HG02943 (cell line): ENCODE measurements at regions not wholly inside any gene's neighbourhood (a gene's known extent, or its start where the extent isn't known, plus 50 kb on each side); places are given as distances from the start of the nearest gene placed in this dataset.
"Not testable (repeated sequence)": the region's sequence is repeated elsewhere in the genome, so short reads cannot be mapped to it uniquely, and the experiment has no call there.

Experiments
- ATAC-seq: cut with Tn5 transposase; IDR thresholded peaks from one replicate; pipeline ENCODE4 v1.9.1; 2021; ENCODE audit warnings: mild to moderate bottlenecking, low read depth, moderate library complexity; ENCODE audit not compliant: unreplicated experiment

DNA sequence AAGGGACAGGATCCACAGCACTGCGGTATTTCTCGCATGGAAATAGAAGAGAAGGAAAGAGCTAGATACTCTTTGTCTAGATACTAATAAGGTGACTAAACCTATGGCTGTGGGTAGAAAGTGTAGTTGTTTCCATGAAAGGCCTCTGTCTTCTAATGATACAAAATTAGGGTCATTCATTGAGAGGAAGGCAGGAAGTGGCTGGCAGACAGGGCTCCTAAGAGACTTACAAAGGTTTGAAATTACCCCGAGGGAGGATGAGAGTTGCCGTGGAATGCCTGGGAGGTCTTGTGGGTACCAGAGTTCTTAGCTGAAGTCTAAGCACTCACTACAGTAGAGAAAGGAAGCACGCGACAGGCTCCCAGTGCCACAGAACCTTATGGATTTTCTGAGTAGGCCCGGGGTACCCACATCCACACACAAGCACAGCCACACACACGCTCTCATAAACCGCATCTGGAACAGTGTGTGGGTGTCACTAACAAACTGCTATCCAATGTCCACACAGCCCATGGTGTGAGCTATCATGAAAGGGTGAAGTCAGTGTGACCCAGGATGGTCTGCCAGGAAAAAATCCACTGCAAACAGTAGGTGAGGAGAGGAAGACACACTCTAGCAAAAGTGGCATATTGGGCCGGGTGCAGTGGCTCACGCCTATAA, 221.4 kb downstream of the FAM43A start:
- ATAC-seq, result no peak

DNA sequence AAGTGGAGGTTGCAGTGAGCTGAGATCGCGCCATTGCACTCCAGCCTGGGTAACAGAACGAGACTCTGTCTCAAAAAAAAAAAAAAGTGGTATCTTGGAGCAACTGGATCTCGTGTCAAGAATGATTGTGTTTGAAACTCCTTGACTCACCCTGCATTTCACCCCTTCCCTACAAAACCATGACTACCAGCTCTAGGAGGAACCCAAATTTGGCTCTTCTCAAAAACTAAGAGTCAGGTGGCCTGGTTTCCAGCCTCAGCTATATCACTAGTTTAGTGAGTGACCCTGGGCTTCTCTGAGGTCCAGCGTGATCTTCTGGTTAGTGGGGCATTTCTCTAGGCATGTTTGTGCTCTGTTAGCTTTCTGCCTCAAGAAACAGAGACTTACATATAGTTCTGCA, 222.1 kb downstream of the FAM43A start:
- no peak for ATAC-seq

DNA sequence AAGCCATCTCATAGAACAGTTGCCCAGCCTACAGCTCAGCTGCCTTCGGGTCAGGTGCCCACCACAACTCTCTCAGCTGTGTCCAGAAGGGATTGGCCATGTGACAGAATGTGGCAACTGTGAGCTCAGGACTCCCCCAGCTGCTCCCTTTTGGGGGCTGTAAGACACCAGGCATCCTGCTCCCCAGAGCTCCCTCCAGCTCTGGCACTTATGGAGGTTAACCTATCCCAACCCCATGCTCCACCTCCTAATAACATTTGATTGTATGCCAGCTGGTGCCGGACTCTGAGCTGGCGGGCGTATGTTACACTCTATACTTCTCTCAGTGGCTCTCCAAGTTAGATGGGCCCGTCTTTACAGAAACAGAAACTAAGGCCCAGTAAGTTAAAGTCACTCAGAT, 222.8 kb downstream of the FAM43A start:
- ATAC-seq, result no peak

DNA sequence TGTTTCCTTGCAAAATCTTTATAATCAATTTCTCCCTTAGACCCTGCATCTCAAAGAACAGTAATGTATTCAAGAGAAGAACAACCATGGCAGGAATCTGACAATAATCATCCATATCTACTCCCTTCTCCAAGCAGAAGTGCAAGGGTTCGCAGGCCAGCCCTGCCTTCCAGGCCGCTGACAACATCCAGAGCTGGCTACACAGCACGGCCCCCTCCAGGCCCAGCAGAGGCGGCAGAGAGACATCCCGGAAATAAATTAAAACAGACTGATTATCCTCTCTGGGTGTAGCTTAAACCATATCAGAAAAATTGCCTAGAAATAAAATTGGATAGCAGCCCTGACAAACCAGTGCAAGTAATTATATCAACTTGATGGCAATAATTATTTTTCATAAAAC, 223.3 kb downstream of the FAM43A start:
- no peak for ATAC-seq

DNA sequence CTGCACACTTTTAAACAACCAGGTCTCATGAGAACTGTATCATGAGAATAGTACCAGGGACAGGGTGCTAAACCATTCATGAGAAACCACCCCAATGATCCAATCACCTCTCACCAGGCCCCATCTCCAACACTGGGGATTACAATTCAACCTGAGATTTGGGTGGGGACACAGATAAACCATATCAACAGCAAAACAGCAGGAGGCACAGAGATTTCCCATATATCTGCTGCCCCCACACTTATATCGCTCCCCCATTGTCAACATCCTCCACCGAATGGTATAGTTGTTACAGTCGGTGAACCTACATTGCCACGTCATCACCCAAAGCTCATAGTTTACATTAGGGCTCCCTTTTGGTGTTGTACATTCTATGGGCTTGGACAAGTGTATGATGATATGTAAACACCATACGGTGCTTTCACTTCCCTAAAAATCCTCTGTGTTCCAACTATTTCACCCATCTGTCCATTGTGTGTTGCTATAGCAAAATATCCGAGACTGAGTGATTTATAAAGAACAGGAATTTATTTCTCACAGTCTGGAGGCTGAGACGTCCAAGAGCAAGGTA, 224.8 kb downstream of the FAM43A start:
- ATAC-seq, result no peak

DNA sequence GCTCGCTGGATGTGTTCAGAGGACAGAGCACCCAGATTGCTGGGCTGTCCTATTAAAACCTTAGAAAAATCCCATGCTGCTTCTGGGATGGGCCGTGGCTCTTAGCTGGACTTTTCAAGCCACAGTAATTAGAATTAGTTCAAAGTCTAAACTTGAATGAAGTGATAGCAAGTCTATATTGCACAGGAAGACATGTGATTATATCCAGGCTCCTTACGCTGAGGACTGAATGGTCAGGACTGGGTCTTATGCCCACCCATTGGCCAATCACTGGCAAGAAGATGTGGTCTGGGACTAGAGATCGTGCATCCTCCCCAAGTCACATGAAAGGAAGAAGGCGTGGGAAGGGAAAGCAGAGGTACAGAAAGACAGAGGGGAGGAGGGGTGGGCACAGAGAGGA, 227.6 kb downstream of the FAM43A start:
- ATAC-seq, result no peak

- ATAC-seq, result not testable (repeated sequence)
These were observed 239.2 kb downstream of the FAM43A start for GRCh38 chr3:194924889-194925288.

- no peak for ATAC-seq
These were observed 239.9 kb downstream of the FAM43A start for GRCh38 chr3:194925614-194926013.

GRCh38 chr3:194928227-194928626, 242.5 kb downstream of the FAM43A start:
- ATAC-seq, result no peak

DNA sequence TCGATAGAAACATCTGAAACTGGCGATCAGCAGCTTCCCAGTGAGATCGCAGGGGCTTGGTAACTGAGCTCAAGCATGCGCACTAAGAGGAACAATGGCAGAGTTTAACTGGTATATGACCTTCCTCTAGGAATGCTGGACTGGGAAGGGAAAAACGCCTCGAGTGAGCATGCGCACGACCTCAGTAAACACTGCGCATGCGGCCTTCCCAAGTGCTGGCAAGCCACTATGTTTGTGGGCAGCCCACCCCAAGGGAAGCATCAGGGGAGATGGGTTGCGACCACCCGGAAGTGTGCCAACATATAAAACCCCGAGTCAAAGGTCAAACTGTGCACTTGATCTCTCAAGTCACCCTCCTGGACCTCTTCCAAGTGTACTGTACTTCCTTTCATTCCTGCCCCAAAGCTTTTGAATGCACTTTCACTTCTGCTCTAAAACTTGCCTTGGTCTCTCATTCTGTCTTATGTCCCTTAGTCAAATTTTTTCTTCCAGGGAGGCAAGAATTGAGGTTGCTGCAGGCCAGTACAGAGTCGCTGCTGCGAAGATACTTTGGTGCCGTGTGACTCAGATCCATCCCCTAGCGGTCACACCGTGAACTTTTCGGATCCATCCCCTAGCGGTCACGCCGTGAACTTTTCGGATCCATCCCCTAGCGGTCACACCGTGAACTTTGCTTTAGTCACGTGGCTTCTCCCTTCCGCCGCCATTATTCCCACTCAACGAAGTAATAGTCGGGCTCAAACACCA, 243.3 kb downstream of the FAM43A start:
- no peak for ATAC-seq

GRCh38 chr3:194929578-194929960, 243.9 kb downstream of the FAM43A start:
- ATAC-seq, result no peak

- ATAC-seq, result no peak
These were observed 244.9 kb downstream of the FAM43A start for GRCh38 chr3:194930377-194931204.

- no peak for ATAC-seq
These were observed 245.7 kb downstream of the FAM43A start for GRCh38 chr3:194931347-194931746.

- ATAC-seq, result no peak
These were observed 246.2 kb downstream of the FAM43A start for GRCh38 chr3:194931865-194932264.

- ATAC-seq, result no peak
These were observed 247.8 kb downstream of the FAM43A start for GRCh38 chr3:194933465-194933864.

GRCh38 chr3:194935061-194935460, 249.4 kb downstream of the FAM43A start:
- ATAC-seq, result no peak

DNA sequence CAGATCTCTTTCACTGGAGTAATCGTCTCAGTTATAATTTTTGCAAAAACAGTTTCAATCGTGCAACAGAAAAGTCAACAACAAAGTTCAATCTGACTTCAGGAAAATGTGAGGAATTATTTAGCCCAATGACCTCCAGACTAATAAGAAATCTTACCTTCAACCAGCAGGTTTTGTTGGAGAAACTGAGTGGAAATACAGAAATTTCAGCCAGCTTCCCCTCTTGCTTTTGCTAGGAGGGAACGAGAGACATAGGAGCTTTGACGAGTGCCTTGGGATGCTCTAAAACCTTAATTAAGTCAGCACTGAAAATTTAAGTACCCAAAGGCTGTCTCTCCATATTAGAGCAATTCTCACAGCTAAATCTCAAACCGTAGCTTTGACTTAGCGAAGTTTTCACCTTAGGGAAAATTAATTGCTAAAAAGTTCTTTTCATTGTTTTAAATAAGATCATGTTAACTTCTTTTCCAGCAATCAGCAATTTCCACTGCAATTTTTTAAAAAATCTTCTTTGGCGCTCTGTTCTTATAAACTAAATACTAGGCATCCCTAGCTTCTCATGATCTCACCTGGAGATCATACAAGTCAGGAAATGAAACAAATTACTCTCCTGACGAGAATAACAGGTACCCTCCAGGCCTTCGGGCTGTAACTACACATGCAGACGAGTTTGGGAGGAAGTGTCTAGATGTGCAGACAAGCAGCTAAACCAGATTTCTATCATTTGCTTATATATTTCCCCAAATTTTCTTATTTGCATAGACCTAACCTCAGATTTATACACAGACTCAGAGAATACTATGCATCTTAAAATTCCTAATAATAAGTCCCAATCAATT, 250.2 kb downstream of the FAM43A start:
- ATAC-seq, result no peak

- no peak for ATAC-seq
These were observed 251.0 kb downstream of the FAM43A start for GRCh38 chr3:194936659-194937058.

- no peak for ATAC-seq
These were observed 251.5 kb downstream of the FAM43A start for GRCh38 chr3:194937144-194937543.

- no peak for ATAC-seq
These were observed 252.2 kb downstream of the FAM43A start for GRCh38 chr3:194937882-194938321.
